ENCODE measurements at regions not wholly inside any gene's neighbourhood (a gene's known extent, or its start where the extent isn't known, plus 50 kb on each side); places are given as distances from the start of the nearest gene placed in this dataset.

DNA sequence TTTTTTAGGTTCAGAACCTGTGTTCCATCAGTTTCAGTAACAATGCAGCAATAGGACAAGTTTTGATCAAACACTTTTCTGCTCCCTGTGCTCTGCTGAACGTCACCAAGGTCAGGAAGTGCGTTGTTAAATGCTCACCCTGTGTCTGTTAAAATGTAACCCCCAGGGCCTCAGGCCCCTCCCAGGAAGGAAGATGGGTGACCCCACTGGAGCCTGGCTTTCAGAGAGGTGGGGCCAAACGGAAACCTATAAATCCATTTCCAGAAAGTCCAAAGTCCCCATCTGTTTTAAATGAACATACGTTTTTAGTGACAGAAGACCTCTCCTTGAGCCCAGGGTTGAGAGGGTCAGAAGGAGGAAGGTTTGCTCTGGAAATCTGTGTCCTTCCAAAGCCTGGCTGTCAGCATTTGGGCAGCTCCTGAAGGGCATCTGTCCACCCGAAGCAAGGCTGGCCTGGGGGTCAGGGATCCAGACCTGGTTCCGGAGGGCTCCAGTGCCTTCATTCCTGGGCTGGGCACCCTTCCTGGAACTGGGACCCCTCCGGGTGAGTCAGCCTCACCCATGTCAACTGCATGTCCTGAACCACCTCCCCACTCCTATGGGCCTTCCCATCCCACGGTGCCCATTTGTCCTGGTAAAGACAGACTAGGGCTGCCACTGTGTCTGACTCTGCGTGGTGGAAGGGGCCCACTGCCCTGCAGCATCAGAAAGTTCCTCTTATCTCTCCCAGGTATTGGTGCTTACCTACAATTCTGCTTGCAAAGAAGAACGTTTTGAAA, 117.4 kb upstream of the COPS8 start:
- no peak overlapping the region for H3K27ac ChIP-seq
- no peak for DNase-seq
- intact Hi-C loops (cut with micrococcal nuclease; ENCODE audit: unreplicated experiment) = no loop called here
- H3K4me1 ChIP-seq (replicated peaks; ENCODE audit: insufficient read depth) = peaks cover 5% of the 10 kb centered on the region
- H3K4me3 ChIP-seq = no peak overlapping the region
- H3K9me3 ChIP-seq (ENCODE audit: insufficient read depth, low read depth) = no peaks in the 10 kb centered on the region
- POLR2A ChIA-PET (ENCODE audit: unreplicated experiment) = no interaction called here
- CTCF ChIA-PET = no interaction called here
- no TSS peak for BruUV-seq (replicated peaks)
- H3K27me3 ChIP-seq (ENCODE audit: insufficient read depth, low read depth) = peaks cover 74% of the 10 kb centered on the region
- H3K4me2 ChIP-seq = no peak overlapping the region
- no peaks in the 10 kb centered on the region for H3F3A ChIP-seq (ENCODE audit: insufficient read depth, low read depth)
- H3K36me3 ChIP-seq (ENCODE audit: low read depth) = no peaks in the 10 kb centered on the region
- H3K9me2 ChIP-seq (ENCODE audit: insufficient read depth) = no peaks in the 10 kb centered on the region
- no peaks in the 10 kb centered on the region for H3K79me2 ChIP-seq (ENCODE audit: low read depth)
- TF ChIP-seq, protein P1, sequence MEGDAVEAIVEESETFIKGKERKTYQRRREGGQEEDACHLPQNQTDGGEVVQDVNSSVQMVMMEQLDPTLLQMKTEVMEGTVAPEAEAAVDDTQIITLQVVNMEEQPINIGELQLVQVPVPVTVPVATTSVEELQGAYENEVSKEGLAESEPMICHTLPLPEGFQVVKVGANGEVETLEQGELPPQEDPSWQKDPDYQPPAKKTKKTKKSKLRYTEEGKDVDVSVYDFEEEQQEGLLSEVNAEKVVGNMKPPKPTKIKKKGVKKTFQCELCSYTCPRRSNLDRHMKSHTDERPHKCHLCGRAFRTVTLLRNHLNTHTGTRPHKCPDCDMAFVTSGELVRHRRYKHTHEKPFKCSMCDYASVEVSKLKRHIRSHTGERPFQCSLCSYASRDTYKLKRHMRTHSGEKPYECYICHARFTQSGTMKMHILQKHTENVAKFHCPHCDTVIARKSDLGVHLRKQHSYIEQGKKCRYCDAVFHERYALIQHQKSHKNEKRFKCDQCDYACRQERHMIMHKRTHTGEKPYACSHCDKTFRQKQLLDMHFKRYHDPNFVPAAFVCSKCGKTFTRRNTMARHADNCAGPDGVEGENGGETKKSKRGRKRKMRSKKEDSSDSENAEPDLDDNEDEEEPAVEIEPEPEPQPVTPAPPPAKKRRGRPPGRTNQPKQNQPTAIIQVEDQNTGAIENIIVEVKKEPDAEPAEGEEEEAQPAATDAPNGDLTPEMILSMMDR (conservative IDR thresholded peaks at IDR 0.05) = no peak
- TF ChIP-seq EZH2 (IDR thresholded peaks at IDR 0.05; ENCODE audit: low read depth) = no peak
- no peak overlapping the region for H2AFZ ChIP-seq
- H4K20me1 ChIP-seq (ENCODE audit: insufficient read depth) = no peaks in the 10 kb centered on the region

DNA sequence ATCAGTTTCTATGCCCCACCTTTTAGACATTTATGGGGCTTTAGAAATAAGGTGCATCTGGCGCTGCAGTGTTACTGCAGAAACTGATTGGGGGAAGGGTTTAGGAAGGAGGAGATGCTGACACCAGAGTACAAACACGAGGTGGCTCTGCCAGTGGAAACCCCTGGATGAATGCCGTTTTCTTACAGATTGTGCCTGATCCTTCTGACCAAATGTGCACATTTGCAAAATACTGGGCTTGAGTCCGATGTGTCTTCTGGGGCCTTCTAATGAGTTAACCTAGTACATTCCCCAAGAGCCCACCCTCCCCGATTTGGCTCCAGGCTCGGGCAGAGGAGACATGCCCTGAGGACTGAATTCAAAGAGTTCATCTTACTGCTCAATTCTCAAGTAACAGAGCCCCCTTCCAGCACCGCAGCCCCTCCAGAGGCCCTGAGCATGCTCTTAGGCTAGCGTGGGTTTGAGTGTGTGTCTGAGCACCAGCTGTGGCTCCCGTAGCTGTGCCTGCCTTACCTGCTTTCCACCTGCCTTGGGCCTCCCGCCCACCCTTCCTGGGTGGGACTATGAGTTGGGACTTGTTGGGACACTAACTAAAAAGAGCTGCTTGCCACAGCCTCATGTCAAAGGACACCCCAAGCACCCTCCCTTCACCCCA, 116.7 kb upstream of the COPS8 start:
- BruUV-seq (replicated peaks) = no TSS peak
- H3F3A ChIP-seq (ENCODE audit: insufficient read depth, low read depth) = no peaks in the 10 kb centered on the region
- intact Hi-C loops (cut with micrococcal nuclease; ENCODE audit: unreplicated experiment) = no loop called here
- no peak overlapping the region for H3K27ac ChIP-seq
- no peak for DNase-seq
- peaks cover 6% of the 10 kb centered on the region for H3K4me1 ChIP-seq (replicated peaks; ENCODE audit: insufficient read depth)
- H3K79me2 ChIP-seq (ENCODE audit: low read depth) = no peaks in the 10 kb centered on the region
- H4K20me1 ChIP-seq (ENCODE audit: insufficient read depth) = no peaks in the 10 kb centered on the region
- no peak for TF ChIP-seq EZH2 (IDR thresholded peaks at IDR 0.05; ENCODE audit: low read depth)
- TF ChIP-seq, protein P1 (conservative IDR thresholded peaks at IDR 0.05) = no peak
- no peak overlapping the region for H2AFZ ChIP-seq
- ChIA-PET POLR2A (ENCODE audit: unreplicated experiment) (no interaction called here), CTCF (no interaction called here)
- H3K4me2 ChIP-seq = no peak overlapping the region
- peaks cover 71% of the 10 kb centered on the region for H3K27me3 ChIP-seq (ENCODE audit: insufficient read depth, low read depth)
- H3K9me3 ChIP-seq (ENCODE audit: insufficient read depth, low read depth) = no peaks in the 10 kb centered on the region
- H3K36me3 ChIP-seq (ENCODE audit: low read depth) = no peaks in the 10 kb centered on the region
- H3K4me3 ChIP-seq = no peak overlapping the region
- no peaks in the 10 kb centered on the region for H3K9me2 ChIP-seq (ENCODE audit: insufficient read depth)

DNA sequence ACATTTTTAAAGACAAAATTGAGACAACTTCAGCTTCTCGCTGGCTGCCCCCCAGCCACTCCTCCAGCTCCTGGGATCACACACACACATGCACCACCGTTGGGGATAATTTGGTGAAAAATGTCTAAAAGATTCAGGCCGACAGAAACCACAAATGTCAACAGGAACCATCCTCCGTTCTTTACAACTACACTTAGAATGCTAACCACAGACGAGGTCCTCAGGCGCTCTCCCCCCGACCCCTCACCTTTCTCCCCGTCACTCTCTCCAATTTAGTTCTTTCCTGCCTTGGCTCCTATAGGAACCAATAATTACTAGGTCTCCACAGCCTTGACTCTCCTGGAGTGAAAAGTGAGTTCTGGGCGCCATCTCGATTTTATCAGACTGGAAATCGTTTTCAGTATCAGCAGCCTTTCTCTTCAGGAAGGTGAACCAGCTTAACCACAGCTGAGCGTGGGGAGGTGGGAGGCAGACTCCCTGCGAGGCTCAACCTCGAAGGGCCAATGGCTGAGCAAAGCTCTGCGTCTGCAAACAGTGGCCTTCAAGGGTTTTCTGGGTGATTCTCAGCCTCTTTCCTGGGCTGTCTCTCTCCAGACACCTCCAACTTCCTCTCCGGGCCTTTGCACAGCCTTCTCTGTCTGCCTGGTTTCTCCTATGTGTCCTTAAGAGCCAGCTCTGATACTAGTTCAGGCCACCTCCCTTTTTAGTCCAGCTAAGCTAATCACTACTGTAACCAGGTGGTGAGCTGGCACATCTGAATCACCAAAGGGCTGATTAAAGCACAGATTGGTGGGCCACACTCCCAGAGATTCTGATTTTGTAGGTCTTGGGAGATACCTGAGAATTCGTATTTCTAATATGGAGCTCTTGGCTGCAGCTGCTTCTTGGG, 115.7 kb upstream of the COPS8 start:
- Histone ChIP-seq H3K9me3 (ENCODE audit: insufficient read depth, low read depth) (no peaks in the 10 kb centered on the region), H3K36me3 (ENCODE audit: low read depth) (no peaks in the 10 kb centered on the region), H3K9me2 (ENCODE audit: insufficient read depth) (no peaks in the 10 kb centered on the region), H3K79me2 (ENCODE audit: low read depth) (no peaks in the 10 kb centered on the region), H4K20me1 (ENCODE audit: insufficient read depth) (no peaks in the 10 kb centered on the region), H3K4me2 (no peak overlapping the region), H3F3A (ENCODE audit: insufficient read depth, low read depth) (no peaks in the 10 kb centered on the region), H3K4me3 (no peak overlapping the region), H3K4me1 (replicated peaks; ENCODE audit: insufficient read depth) (peaks cover 6% of the 10 kb centered on the region), H2AFZ (no peak overlapping the region), H3K27ac (no peak overlapping the region), H3K27me3 (ENCODE audit: insufficient read depth, low read depth) (peaks cover 62% of the 10 kb centered on the region)
- no peak for DNase-seq
- CTCF ChIA-PET = interaction anchor here (0.6 kb wide), 1 partner anchor 457 kb away, joined by 3 read pairs; no protein-coding TSS in a partner anchor
- BruUV-seq (replicated peaks) = no TSS peak
- no peak for TF ChIP-seq EZH2 (IDR thresholded peaks at IDR 0.05; ENCODE audit: low read depth)
- TF ChIP-seq, protein P1 (conservative IDR thresholded peaks at IDR 0.05) = no peak
- intact Hi-C loops (cut with micrococcal nuclease; ENCODE audit: unreplicated experiment) = no loop called here
- POLR2A ChIA-PET (ENCODE audit: unreplicated experiment) = no interaction called here
